Naive B cell (primary cell): ENCODE measurements at regions not wholly inside any gene's neighbourhood (a gene's known extent, or its start where the extent isn't known, plus 50 kb on each side); places are given as distances from the start of the nearest gene placed in this dataset.

Experiments used
- ATAC-seq, 2 donors: fragments of 150-1000 bp; cut with Tn5 transposase; 2 replicates each; pipeline ENCODE4 v1.10.0; 2021; ENCODE audit warnings: low read depth in 2 of 2, mild to moderate bottlenecking in 2 of 2, moderate library complexity in 2 of 2
- DNase-seq: peaks from one replicate; pipeline ENCODE4 v3.0.0; 2022
- H3K27ac Mint-ChIP-seq, 6 donors: one replicate each; pipeline ENCODE4 v1.8.0; 2020 to 2022; ENCODE audit warnings: mild to moderate bottlenecking in 6 of 6, mixed read lengths in 6 of 6, moderate library complexity in 5 of 6, inconsistent platforms in 2 of 6
- H3K27me3 Mint-ChIP-seq, 3 donors: one replicate each; pipeline ENCODE4 v1.8.0; 2021 to 2022; ENCODE audit warnings: mixed read lengths in 3 of 3, mild to moderate bottlenecking in 1 of 3
- H3K36me3 Mint-ChIP-seq, 2 donors: one replicate each; pipeline ENCODE4 v1.8.0; 2020 to 2022; ENCODE audit warnings: mixed read lengths in 2 of 2, inconsistent platforms in 1 of 2, mild to moderate bottlenecking in 1 of 2
- H3K4me1 Mint-ChIP-seq, 3 donors: one replicate each; pipeline ENCODE4 v1.8.0; 2020 to 2022; ENCODE audit warnings: mixed read lengths in 3 of 3, inconsistent platforms in 1 of 3, mild to moderate bottlenecking in 1 of 3, moderate library complexity in 1 of 3
- H3K4me3 Mint-ChIP-seq, 8 donors: one replicate each; pipeline ENCODE4 v1.8.0; 2020 to 2022; ENCODE audit warnings: mild to moderate bottlenecking in 8 of 8, mixed read lengths in 8 of 8, moderate library complexity in 8 of 8, inconsistent platforms in 2 of 8
- H3K9me3 Mint-ChIP-seq, 7 donors: one replicate each; pipeline ENCODE4 v1.8.0; 2020 to 2022; ENCODE audit warnings: mixed read lengths in 7 of 7, mild to moderate bottlenecking in 5 of 7, inconsistent platforms in 2 of 7, moderate library complexity in 1 of 7

- Mint-ChIP-seq H3K36me3 (no peaks in the 10 kb centered on the region), H3K27ac (no peak overlapping the region), H3K4me3 (no peak overlapping the region), H3K27me3 (no peaks in the 10 kb centered on the region), H3K4me1 (peaks cover 0 to 9% (median 7%) of the 10 kb centered on the region in 3 donors), H3K9me3 (peaks cover 0 to 11% (median 3%) of the 10 kb centered on the region in 7 donors)
- ATAC-seq (no peak), DNase-seq (no peak)
These were observed 106.1 kb upstream of the PLXNC1 start for GRCh38 chr12:94042321-94042720.

GRCh38 chr12:94046626-94047410, 101.6 kb upstream of the PLXNC1 start:
- H3K9me3 Mint-ChIP-seq, result peaks cover 0 to 7% (median 4%) of the 10 kb centered on the region in 7 donors
- H3K36me3 Mint-ChIP-seq, result peaks cover 0 to 5% of the 10 kb centered on the region in 2 donors
- ATAC-seq (no peak), DNase-seq (no peak)
- H3K27me3 Mint-ChIP-seq, result peaks cover 5 to 10% (median 8%) of the 10 kb centered on the region in 3 donors
- no peaks in the 10 kb centered on the region for H3K4me1 Mint-ChIP-seq
- H3K4me3 Mint-ChIP-seq, result no peak overlapping the region
- H3K27ac Mint-ChIP-seq, result no peak overlapping the region

- Mint-ChIP-seq H3K27ac (no peak overlapping the region), H3K4me1 (no peaks in the 10 kb centered on the region), H3K36me3 (peaks cover 0 to 5% of the 10 kb centered on the region in 2 donors), H3K4me3 (no peak overlapping the region), H3K27me3 (peaks cover 5 to 12% (median 8%) of the 10 kb centered on the region in 3 donors), H3K9me3 (peaks cover 0 to 8% (median 4%) of the 10 kb centered on the region in 7 donors)
- DNase-seq (no peak), ATAC-seq (no peak)
These were observed 100.4 kb upstream of the PLXNC1 start for GRCh38 chr12:94047781-94048567.

- no peaks in the 10 kb centered on the region for H3K4me1 Mint-ChIP-seq
- H3K27ac Mint-ChIP-seq, result no peak overlapping the region
- H3K27me3 Mint-ChIP-seq, result peaks cover 5 to 12% (median 8%) of the 10 kb centered on the region in 3 donors
- H3K9me3 Mint-ChIP-seq, result peaks cover 0 to 16% (median 5%) of the 10 kb centered on the region in 7 donors
- H3K4me3 Mint-ChIP-seq, result no peak overlapping the region
- H3K36me3 Mint-ChIP-seq, result peaks cover 0 to 5% of the 10 kb centered on the region in 2 donors
- ATAC-seq (no peak), DNase-seq (no peak)
These were observed 99.6 kb upstream of the PLXNC1 start for GRCh38 chr12:94048757-94049156.

GRCh38 chr12:94049718-94050117, 98.7 kb upstream of the PLXNC1 start:
- peaks cover 0 to 26% (median 11%) of the 10 kb centered on the region in 7 donors for H3K9me3 Mint-ChIP-seq

GRCh38 chr12:94053676-94054075, 94.7 kb upstream of the PLXNC1 start:
- no peak for ATAC-seq
- Mint-ChIP-seq H3K27me3 (peaks cover 5 to 12% (median 8%) of the 10 kb centered on the region in 3 donors), H3K36me3 (peaks cover 0 to 5% of the 10 kb centered on the region in 2 donors), H3K4me3 (no peak overlapping the region), H3K9me3 (peaks cover 0 to 26% (median 11%) of the 10 kb centered on the region in 7 donors), H3K4me1 (no peaks in the 10 kb centered on the region), H3K27ac (no peak overlapping the region)
- no peak for DNase-seq

More at GRCh38 chr12:94049718-94050117, 98.7 kb upstream of the PLXNC1 start:
- DNase-seq (no peak), ATAC-seq (no peak)
- Mint-ChIP-seq H3K4me1 (no peaks in the 10 kb centered on the region), H3K36me3 (peaks cover 0 to 5% of the 10 kb centered on the region in 2 donors), H3K4me3 (no peak overlapping the region), H3K27me3 (peaks cover 5 to 12% (median 8%) of the 10 kb centered on the region in 3 donors), H3K27ac (no peak overlapping the region)

- no peak overlapping the region for H3K27ac Mint-ChIP-seq
- H3K36me3 Mint-ChIP-seq, result peaks cover 0 to 5% of the 10 kb centered on the region in 2 donors
- H3K9me3 Mint-ChIP-seq, result peaks cover 0 to 25% (median 10%) of the 10 kb centered on the region in 7 donors
- H3K4me1 Mint-ChIP-seq, result no peaks in the 10 kb centered on the region
- H3K27me3 Mint-ChIP-seq, result peaks cover 3 to 12% (median 5%) of the 10 kb centered on the region in 3 donors
- no peak overlapping the region for H3K4me3 Mint-ChIP-seq
- no peak for ATAC-seq
- no peak for DNase-seq
These were observed 92.8 kb upstream of the PLXNC1 start for GRCh38 chr12:94055528-94055927.

GRCh38 chr12:94056419-94057158, 91.8 kb upstream of the PLXNC1 start:
- DNase-seq (no peak), ATAC-seq (no peak)
- peaks cover 0 to 28% (median 14%) of the 10 kb centered on the region in 7 donors for H3K9me3 Mint-ChIP-seq
- H3K27ac Mint-ChIP-seq, result no peak overlapping the region
- no peaks in the 10 kb centered on the region for H3K36me3 Mint-ChIP-seq
- peaks cover 0 to 6% (median 0%) of the 10 kb centered on the region in 3 donors for H3K4me1 Mint-ChIP-seq
- H3K4me3 Mint-ChIP-seq, result no peak overlapping the region
- peaks cover 2 to 4% (median 3%) of the 10 kb centered on the region in 3 donors for H3K27me3 Mint-ChIP-seq

GRCh38 chr12:94057262-94058151, 90.9 kb upstream of the PLXNC1 start:
- H3K27ac Mint-ChIP-seq, result no peak overlapping the region
- H3K4me3 Mint-ChIP-seq, result no peak overlapping the region
- no peak for ATAC-seq

GRCh38 chr12:94059394-94060368, 88.7 kb upstream of the PLXNC1 start:
- DNase-seq, result no peak
- Mint-ChIP-seq H3K27me3 (peaks cover 0 to 17% (median 6%) of the 10 kb centered on the region in 3 donors), H3K9me3 (peaks cover 0 to 13% (median 6%) of the 10 kb centered on the region in 7 donors), H3K36me3 (no peaks in the 10 kb centered on the region), H3K4me3 (no peak overlapping the region), H3K27ac (no peak overlapping the region), H3K4me1 (peaks cover 0 to 6% (median 0%) of the 10 kb centered on the region in 3 donors)
- no peak for ATAC-seq

More at GRCh38 chr12:94057262-94058151, 90.9 kb upstream of the PLXNC1 start:
- Mint-ChIP-seq H3K36me3 (no peaks in the 10 kb centered on the region), H3K27me3 (peaks cover 0 to 8% (median 6%) of the 10 kb centered on the region in 3 donors), H3K4me1 (peaks cover 0 to 6% (median 0%) of the 10 kb centered on the region in 3 donors), H3K9me3 (peaks cover 0 to 28% (median 14%) of the 10 kb centered on the region in 7 donors)
- DNase-seq, result no peak

- Mint-ChIP-seq H3K4me1 (peaks cover 0 to 6% (median 0%) of the 10 kb centered on the region in 3 donors), H3K27ac (no peak overlapping the region), H3K4me3 (peak overlapping the region in 1 of 8 donors; percentile 3), H3K9me3 (peaks cover 0 to 11% (median 6%) of the 10 kb centered on the region in 7 donors), H3K36me3 (no peaks in the 10 kb centered on the region), H3K27me3 (peaks cover 0 to 17% (median 6%) of the 10 kb centered on the region in 3 donors)
- no peak for ATAC-seq
- DNase-seq, result no peak
These were observed 86.2 kb upstream of the PLXNC1 start for GRCh38 chr12:94062194-94062593.
